GM21529 (cell line): ENCODE measurements at regions not wholly inside any gene's neighbourhood (a gene's known extent, or its start where the extent isn't known, plus 50 kb on each side); places are given as distances from the start of the nearest gene placed in this dataset.

Experiments
- ATAC-seq: cut with Tn5 transposase; IDR thresholded peaks from one replicate; pipeline ENCODE4 v1.9.1; 2021; ENCODE audit not compliant: unreplicated experiment

DNA sequence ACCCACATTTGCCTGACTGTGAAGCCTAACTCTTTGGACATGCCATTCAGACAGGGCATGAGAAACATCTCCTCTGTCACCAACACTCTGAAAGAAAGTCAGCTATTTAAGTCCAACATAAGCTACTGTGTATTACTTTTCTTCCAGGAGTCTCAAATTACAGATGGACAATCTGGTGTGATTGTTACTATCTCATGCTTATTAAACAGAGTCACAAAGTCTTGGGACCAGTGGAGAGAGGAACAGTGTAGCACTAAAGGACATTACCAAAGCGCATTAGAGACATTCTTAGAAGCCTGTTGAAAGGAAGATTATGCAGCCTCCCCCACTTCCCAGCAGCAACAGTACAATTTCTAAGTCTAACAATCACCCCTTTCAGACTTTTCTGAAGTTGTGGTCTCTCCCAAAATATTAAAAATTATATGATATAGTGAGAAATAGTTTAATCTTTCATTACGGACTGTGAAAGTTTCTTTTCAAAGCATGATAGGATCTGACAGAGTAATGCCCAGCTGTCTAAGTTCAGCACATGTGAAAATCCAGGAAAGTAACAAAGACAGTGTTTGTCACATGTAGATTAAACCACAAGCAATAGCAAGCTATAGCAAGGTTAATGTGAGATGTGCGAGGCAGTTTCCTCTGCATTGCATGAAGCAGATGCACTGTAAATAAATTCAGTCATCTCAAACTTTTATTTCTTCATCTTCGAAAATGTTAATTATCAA, 280.9 kb upstream of the FZD8 start:
- ATAC-seq, result no peak

DNA sequence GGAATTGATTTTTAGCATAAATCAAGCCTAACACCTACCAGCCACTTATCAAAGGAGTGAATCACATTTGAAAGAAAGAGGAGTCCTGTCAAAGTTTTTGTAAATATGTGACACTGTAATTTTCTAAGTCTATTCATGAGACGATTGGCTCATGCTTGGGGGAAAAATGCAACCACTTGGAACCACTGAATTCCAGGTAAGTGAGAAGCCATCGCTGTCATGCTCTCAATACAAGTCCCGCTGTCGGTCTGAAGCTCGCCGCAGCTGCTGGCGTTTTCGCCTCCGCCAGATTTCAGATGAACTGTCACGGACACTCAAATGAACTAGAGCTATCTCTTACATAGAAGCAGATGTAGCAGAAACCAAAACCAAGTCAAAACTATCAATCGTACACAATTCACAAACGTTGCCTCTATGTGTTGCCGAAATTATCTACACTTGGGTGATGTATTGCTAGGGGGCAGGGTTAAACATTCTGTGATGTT, 279.8 kb upstream of the FZD8 start:
- no peak for ATAC-seq

DNA sequence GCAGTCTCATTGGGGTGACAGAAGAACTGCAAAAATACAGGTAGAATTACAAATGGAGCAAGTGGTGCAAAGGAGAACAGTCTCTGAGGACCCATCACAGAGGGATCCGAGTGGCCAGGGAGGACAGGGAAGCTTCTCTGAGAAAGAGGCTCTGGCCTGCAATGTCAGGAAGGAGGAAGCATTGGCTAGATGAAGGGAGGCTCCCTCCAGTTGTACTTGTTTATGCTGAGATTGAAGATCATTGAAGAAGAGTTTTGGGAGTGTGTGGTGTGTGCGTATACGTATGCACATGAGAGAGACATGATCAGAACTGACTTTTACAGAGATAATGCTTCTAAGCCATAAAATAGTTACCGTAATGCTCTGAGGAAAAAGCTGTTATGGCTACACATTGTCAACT, 274.7 kb upstream of the FZD8 start:
- no peak for ATAC-seq

DNA sequence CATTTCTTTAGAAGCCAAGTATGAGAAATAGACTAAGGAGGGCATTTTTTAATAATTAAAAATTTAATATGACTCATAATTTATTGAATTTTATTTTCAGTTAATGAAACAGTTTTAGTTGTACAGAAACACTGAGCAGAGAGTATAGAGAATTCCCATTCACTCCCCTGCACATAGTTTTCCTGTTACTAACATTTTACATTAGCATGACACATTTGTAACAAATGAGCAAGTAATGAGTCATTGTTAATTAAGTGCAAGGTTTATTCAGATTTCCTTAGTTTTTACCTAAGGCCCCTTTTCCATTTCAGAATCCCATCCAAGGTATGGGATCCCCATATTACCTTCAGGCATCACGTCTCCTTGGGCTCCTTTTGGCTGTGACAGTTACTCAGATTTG, 271.5 kb upstream of the FZD8 start:
- ATAC-seq, result no peak

DNA sequence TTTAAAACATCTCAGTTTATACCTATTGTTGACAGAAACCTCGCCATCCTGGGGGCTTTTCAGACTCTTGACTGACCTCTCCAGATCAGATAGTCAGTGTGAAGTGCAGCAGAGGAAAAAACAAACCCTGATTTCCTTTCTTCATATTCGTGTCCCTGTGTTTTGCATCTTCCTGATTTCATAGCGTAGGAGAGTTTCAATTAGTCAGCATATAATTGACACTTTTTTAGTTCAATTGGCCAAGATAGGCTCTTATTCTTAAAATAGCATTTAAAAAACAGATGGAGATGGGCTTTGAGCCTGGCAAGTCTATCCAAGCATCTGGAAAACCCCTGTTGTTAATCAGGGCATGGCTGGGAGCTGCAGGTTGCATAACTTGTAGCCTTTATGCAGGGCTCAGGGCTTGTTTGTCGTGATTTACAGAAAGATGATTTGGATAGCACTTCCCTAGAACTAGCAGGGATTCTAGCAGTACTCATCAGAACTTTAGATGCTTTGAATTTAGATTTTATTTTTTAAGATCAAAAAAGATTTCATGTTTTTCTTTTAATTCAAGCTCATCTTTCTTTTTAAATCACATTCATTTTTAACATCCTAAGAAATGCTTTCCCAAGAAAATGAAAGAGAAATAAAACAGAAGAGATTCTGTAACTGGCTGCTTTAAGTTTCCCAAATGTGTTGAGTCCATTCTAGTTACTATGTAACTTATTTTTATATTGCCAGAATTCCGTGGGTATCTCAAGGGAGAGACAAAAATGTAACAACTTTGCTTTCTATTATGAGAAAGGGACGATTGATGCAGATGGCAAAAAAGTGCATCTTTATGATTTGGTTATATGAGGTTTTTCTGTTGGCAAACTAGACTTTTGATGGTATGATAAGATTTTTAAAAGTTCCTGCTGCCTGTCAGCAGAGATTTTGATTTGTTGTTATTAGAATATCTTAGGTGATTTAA, 270.8 kb upstream of the FZD8 start:
- no peak for ATAC-seq

DNA sequence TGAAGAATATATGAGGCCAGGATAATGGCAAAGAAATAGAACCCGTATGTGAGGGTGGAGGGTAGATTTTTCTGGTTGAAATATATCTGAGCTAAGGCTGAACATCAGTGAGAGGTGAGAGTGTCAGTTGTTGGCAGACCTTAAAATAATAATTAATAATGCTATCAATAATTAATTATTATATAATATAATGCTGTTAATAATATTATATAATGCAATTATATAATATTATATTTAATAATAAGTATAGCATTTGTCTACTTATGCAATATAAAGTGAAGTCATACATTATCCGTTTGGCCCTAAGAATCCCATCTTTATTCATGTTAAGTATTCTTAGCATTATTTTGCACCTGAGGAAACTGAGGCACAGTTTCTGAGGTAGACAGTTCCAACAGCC, 269.9 kb upstream of the FZD8 start:
- no peak for ATAC-seq

DNA sequence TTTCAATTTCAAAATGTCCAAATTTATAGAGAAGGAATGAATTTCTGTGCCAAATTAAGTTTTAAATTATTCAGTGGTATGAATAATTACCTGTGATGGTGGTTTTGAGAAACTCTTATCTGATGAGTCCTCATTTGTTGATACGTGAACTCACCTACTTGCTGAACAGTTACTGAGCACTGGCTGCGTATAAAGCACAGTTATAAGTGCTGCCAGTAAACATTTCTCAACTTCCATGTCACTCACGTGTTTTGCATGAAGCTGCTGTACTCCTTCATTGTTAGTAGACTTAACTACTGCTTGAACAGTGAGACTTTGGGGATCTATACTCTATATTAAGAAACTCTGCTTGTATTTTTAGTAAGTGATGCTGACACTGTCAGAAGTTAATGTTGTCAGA, 269.1 kb upstream of the FZD8 start:
- no peak for ATAC-seq

DNA sequence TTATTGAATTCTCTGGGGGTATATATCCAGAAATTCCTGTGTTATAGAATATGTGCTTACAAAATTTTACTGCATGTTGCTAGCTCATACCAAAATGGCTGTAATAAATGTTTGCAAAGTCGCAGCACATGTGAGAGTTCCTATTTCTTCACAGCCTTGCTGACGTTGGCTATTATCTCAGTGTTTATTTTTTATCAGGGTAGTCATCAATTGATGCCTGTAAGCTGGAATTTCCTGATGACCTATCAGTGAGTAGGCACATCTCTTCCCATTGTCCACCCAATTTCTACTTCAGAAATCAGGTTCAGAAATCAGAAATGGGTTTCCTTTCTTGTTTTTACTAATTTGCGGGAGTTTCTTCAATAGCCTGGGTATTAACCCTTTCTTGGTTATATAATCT, 268.1 kb upstream of the FZD8 start:
- ATAC-seq, result no peak

DNA sequence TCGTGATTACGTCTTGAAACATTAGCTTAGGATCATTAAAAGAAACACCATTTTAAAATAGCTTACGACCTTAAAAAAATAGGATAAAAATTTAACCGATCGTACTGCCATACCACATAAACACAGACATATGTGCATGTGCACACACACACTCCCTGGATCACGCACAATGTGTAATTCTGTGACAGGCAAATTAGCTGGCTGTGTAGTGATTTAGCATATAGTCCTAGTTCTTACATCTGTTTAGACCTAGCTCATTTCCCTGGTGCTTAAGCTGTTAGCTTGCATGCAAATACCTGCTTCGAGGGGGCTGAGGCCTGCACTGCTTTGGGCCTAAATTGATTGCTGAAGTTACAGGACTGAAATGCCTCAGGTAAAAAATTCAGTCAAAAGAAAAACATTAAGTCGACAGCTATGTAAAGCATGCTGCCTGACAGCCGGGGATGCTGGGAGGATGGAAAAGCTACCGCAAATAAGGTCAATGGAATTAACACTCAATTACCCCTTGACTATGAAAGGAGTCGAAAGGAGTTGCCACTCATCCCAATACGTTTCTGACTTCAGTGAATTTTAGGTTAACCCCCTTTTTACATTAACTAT, 267.1 kb upstream of the FZD8 start:
- ATAC-seq, result no peak

DNA sequence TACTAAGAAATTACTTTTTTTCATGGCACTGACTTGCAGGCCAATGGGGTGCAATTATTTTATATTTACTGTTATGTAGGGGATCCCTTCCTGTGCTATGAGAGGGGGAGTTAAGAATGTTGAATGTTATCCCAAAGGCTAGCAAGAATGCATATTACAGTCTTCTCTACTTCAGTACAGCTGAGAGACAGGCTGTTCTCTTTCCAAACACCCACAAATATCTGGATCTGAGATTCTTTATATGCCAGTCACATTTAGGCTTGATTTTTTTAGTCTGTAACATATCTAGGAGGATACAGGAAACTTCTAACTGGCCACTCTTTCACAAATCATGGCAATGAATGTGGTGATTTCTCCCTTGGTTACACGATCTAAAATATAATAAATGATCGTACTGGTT, 266.4 kb upstream of the FZD8 start:
- no peak for ATAC-seq

DNA sequence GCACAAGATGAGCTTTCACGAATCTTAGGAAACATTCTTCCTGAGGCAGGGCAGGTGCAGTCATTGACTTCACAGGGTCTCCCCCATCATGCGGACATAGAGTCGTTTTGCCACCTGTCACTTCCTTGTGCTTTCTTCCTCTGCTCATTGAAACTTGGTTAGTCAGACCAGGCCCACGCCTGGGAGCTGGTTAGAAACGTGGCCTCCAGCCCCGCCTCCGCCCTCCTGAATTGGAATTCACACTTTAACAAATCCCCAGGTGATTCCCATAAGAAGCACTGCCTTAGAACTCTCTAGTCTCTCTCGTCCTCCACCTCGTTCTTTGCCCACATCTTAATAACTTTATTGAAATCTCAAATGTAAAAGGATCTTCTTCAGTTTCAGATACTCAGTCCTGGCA, 265.5 kb upstream of the FZD8 start:
- no peak for ATAC-seq

DNA sequence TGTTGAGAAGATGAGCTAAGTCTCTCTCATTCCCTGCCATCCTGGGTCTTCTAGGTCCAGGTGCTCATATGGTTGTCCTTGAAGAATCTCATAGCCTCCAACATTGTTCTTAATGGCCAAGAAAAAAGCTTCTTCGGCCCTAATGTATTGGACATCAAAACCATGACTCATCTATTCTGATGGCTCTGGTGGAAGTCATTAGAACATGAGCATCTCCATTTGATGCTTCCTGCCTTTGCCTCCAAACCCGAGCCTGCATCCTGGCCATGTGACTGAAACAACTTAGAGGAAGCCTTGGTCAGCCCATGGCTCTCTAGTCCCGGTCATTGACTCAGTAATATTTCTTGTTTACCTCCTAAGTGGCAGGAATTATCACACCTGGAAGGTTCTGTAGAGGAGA, 264.1 kb upstream of the FZD8 start:
- ATAC-seq, result no peak

DNA sequence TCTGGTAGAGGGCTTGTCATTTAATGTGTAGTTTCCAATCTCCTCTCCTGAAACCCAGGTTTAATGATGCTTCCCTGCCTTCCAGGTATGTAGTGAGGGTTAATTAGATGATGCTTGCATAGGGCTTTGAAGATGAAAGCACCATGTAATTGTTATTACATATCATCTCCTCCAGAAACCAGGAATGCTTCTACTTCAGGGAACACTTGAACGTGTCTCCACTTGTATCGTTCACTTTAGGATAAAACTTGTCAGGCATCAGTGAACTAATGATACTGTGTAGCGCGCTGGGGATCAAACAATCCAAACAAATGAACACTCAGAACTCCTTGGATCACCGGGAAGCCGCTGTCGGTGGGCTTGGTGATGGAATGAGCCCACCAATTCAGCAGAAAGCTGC, 260.9 kb upstream of the FZD8 start:
- ATAC-seq, result no peak

DNA sequence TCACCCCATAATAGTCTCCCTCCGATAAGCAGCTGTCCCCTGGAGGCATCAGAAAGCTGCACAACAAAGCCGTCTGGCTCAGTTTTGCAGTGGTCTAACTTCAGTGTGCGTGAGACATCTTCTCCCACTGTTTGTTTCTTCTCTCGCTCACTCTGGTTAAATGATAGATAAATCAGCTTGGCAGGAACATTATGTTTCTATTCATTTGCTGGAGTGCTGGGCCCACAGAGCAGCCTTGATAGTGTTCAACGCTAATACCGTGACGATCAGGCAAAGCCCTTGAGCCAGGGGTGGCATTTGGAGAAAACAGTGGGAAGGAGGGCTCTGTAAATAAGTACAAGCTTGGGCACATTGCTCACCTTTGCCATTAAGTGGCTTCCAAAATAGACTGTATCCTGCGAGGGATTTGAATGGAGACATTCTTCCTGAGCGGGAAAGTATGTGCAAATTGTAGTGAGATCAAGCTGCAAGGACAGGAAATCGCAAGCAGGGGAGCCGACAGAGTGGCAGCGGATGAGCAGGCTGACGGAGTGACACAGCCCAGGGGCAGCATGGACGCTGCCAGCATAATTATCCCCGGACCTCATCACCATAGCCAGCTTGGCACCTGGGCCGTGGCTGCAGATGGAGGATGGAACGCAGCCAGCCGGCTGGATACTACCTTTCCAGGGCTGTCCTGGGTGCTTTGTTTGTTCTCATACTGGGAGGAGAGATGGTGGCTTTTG, 256.8 kb upstream of the FZD8 start:
- no peak for ATAC-seq

DNA sequence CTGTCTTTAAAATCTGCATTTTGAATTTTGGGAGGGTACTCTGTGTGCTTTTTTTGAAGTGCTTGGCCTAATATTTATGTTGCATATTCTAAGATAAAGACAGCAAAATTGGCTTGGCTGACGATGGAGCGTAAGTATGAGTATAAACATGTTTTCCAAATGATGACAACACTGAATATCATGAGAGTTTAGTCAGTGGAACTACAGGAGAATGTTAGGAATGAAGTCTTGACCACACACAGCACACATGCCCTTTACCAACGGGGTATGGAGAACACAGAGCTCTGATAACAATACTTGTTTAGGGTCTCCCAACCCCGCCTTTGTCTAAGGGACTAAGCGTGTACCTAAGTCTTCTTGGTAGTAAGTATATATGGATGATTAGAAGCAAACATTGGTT, 253.9 kb upstream of the FZD8 start:
- ATAC-seq, result no peak

DNA sequence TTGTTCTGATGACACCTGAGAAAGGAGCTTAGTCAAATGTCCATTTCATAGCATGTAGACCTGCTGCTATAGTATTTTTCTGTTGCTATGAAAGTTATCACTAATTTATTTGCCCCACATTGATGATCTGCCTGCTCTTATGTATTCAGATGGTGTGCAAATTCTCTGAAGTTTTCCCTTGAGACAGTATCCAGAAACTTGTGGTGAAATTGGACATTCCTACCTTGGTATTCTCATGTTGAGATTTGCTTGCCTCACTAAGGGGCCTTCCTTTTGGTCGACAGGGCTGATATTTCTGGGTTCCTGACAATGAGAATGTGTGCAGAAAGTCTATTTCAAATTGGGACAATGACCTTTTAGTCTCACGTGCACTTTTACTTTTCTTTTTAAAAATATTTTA, 253.2 kb upstream of the FZD8 start:
- ATAC-seq, result no peak

DNA sequence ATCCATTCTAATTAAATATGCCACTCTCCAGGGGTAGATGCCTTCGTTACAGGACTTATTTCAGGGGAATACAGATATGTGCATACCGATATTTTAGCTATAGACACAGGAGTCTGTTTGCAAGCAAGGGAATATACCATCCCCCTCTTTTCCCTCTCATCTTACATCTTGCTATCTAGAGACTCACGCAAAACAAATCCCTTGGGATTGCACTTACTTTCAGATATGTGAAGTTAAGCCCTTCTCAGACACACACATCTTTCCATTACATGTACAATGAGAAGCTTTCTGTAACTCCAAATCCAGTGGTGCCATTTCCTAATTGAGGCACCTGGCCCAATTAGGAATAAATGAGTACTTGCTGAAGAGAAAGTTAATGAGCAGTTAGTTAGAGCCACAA, 250.4 kb upstream of the FZD8 start:
- ATAC-seq, result no peak

DNA sequence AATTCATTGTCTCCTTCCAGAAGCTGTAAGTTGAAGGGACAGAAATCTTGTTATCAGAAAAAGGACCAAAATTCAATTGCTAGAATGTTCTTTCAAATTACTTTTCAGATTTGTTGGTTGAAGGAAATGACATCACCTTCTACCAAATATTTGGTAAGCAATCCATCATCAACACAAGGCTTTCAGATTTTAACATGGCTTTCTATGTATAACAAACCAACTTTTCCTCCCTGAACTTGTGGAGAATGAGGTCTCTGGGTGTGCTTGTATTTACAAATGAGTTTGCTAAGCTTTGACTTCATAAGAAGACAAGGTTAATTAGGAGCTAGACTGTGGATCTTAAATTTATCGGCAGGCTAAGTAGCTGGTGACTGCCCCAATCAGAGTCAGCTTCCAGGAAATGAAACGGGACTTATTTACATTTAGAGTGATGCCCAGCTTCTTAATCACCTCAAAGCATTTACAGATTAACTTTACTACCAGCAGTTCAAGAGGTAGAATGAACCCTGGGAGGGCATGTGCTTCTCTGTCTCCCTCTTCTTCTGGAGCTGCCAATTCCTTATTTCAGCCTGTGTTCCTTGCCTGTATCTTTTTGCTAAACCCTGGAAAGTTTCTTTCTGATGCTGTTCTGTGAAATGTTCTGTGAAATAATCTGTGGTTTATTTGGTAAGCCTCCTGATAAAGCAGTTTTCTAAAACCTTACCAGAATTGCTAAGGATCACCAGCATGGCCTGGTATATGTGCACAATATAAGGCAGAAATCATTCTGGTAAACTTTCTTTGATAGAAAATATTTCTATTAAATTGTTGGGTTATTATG, 248.8 kb upstream of the FZD8 start:
- no peak for ATAC-seq

DNA sequence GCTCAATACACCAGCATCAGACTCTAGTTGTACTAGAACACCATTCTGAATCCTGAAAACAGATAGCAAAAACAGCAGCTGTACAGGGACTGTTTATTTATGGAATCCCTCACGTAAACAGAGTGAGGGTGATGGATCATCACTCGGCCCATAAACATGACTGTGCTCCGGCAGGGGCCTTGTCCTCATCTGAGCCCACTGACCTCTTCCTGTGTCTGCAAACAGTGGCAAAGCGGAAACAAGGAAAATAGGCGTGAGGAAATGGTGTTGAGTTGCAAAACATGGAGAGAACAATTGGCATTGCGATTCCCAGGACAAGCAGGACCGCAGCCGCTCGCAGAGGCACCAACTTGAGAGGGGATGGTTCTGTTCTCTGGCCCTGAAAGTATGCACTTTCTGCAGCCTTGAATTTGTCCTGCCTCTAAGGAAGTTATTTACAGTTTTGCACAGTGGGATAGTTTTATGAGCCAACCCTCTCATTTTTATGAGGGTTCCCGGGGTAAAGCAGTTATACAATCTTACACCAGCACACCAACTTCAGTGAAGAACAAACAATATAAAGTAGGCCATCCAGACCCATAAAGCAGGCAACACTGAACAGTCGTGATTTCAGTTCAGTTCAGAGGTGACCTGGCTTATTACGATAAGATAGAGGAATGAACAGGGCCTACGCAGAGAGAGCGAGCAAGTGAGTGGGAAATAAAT, 248.0 kb upstream of the FZD8 start:
- ATAC-seq, result no peak

DNA sequence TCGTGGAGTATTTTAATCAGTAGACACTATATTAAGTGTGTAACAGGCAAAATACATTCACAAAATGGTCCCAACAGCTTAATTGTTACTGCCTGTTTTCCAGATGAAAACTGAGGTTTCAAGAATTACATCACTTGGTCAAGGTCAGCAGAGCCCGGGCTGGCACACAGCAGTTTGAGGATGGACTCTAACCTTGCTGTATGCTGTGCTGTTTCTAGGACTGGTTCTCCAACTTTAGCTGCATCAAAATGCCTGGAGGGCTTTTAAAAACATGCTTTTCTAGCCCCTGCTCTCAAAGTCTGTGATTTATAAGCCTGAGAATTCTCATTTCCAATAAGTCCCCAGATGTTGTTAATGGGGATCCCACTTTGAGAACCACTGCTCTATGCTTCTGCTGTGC, 247.1 kb upstream of the FZD8 start:
- no peak for ATAC-seq
